ENCODE measurements at regions not wholly inside any gene's neighbourhood (a gene's known extent, or its start where the extent isn't known, plus 50 kb on each side); places are given as distances from the start of the nearest gene placed in this dataset.

GRCh38 chr18:46346896-46347630 is 242.9 kb downstream of the HAUS1 start:
- DNase-seq = no peak
- Histone ChIP-seq H3K9me3 (ENCODE audit: insufficient read depth, low read depth, low read length) (no peaks in the 10 kb centered on the region), H3K23ac (ENCODE audit: low read length) (no peak overlapping the region), H2BK12ac (ENCODE audit: low read length) (no peak overlapping the region), H4K8ac (ENCODE audit: low read depth, low read length) (no peak overlapping the region), H3K4me1 (ENCODE audit: control insufficient read depth in 1 of 2, insufficient read depth in 2 of 2, low read length in 2 of 2) (no peaks in the 10 kb centered on the region), H3K36me3 (ENCODE audit: control insufficient read depth in 1 of 2, insufficient read depth in 2 of 2, low read length in 2 of 2) (no peaks in the 10 kb centered on the region), H4K91ac (ENCODE audit: low read depth, low read length) (no peak overlapping the region), H3K79me1 (ENCODE audit: low read length) (no peaks in the 10 kb centered on the region), H3K14ac (ENCODE audit: low read length) (no peak overlapping the region), H3K27me3 (ENCODE audit: insufficient read depth, low read length) (no peaks in the 10 kb centered on the region), H3K4ac (ENCODE audit: low read depth, low read length) (no peak overlapping the region), H3K18ac (ENCODE audit: low read length) (no peak overlapping the region), H2AK5ac (ENCODE audit: low read length) (no peak overlapping the region), H2BK5ac (ENCODE audit: low read depth, low read length, poor library complexity) (no peak overlapping the region), H3K4me3 (ENCODE audit: low read depth, low read length) (no peak overlapping the region), H3K4me2 (ENCODE audit: low read length) (no peak overlapping the region), H2AFZ (ENCODE audit: insufficient read depth, low read length, poor library complexity) (no peak overlapping the region), H2BK120ac (ENCODE audit: insufficient read depth, low read length, poor library complexity) (no peak overlapping the region), H3K27ac (ENCODE audit: low read depth, low read length) (no peak overlapping the region), H3K79me2 (ENCODE audit: control insufficient read depth, insufficient read depth, low read length, poor library complexity) (no peaks in the 10 kb centered on the region), H3K9ac (ENCODE audit: low read length) (no peak overlapping the region), H4K12ac (ENCODE audit: low read depth, low read length) (no peak overlapping the region)
- WGBS (ENCODE audit: extremely low coverage, insufficient coverage, insufficient read length) = no CpG with 5 or more reads among the region's 19 CpGs

DNA sequence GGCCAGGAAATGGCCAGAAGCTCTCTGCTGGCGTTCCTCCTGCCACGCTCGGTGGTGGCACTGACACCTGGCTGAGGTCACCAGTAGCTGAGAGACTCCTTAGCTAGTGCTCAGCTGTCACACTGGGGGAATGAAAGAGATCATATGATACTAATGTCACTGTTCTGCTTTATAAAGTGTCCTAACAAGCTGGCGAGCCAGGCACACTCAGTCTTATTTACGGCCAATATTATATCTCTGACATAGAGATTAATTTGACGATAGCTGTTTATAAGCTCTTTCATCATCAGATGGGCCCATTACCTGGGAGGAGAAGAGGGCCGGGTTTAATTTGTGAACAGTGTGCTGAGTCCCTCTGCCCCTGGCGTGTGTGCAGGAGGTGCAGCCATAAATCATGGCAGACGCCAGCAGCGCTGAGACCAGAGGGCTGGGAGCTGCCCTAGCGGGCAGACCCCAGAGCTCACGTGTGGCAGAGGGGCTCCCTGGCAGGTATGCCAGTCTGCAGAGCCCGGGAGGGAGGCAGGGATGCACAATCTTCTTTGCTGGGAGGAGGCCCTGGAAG is 246.5 kb downstream of the HAUS1 start:
- no peak overlapping the region for H3K18ac ChIP-seq (ENCODE audit: low read length)
- H3K36me3 ChIP-seq (ENCODE audit: control insufficient read depth in 1 of 2, insufficient read depth in 2 of 2, low read length in 2 of 2) = no peaks in the 10 kb centered on the region
- WGBS (ENCODE audit: extremely low coverage, insufficient coverage, insufficient read length) = no CpG with 5 or more reads among the region's 13 CpGs

DNA sequence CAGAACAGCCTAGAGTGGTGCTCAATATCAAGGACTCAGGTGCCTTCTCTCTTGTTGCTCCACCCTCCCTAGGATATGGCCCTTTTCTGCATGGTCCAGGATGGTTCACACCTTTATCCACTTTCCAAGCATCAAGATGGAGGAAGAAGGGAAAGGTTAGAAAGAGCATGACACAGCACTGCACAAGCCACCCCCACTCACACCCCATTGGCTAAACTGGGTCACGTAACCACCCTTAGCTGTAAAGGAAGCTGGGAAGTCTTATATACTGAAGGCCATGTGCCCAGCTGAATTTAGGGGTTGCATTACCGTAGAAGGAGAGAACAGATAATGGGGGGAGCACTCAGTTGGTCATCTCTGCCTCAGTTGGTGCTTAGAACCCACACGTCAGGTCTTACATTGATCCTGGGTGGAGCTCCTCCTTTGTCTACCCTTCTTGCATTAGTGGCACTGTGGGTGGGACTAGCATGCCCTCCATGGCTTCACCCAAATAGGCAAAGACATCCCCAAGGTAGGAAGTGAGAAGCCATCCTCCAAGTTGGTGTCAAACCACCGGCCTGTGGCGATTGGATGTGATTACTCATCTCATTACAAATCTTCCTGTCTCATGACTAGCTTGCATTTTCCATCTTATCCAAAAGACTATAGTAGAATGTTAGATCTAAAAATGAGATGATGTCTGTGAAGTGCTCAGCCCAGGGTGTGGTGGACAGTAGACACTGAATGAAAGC is 248.5 kb downstream of the HAUS1 start:
- WGBS (ENCODE audit: extremely low coverage, insufficient coverage, insufficient read length) = no CpG with 5 or more reads among the region's 5 CpGs
- Histone ChIP-seq H3K27ac (ENCODE audit: low read depth, low read length) (no peak overlapping the region), H3K23ac (ENCODE audit: low read length) (no peak overlapping the region), H3K79me1 (ENCODE audit: low read length) (peaks cover 6% of the 10 kb centered on the region), H3K4me2 (ENCODE audit: low read length) (no peak overlapping the region), H2BK120ac (ENCODE audit: insufficient read depth, low read length, poor library complexity) (no peak overlapping the region), H2AFZ (ENCODE audit: insufficient read depth, low read length, poor library complexity) (no peak overlapping the region), H3K4me1 (ENCODE audit: control insufficient read depth in 1 of 2, insufficient read depth in 2 of 2, low read length in 2 of 2) (peaks cover 21% of the 10 kb centered on the region in 2 experiments), H4K8ac (ENCODE audit: low read depth, low read length) (no peak overlapping the region), H3K27me3 (ENCODE audit: insufficient read depth, low read length) (no peaks in the 10 kb centered on the region), H3K18ac (ENCODE audit: low read length) (no peak overlapping the region), H3K4ac (ENCODE audit: low read depth, low read length) (no peak overlapping the region), H3K14ac (ENCODE audit: low read length) (no peak overlapping the region), H3K36me3 (ENCODE audit: control insufficient read depth in 1 of 2, insufficient read depth in 2 of 2, low read length in 2 of 2) (no peaks in the 10 kb centered on the region), H2BK12ac (ENCODE audit: low read length) (no peak overlapping the region), H4K12ac (ENCODE audit: low read depth, low read length) (no peak overlapping the region), H2AK5ac (ENCODE audit: low read length) (no peak overlapping the region), H4K91ac (ENCODE audit: low read depth, low read length) (no peak overlapping the region), H3K79me2 (ENCODE audit: control insufficient read depth, insufficient read depth, low read length, poor library complexity) (no peaks in the 10 kb centered on the region), H3K4me3 (ENCODE audit: low read depth, low read length) (no peak overlapping the region), H3K9me3 (ENCODE audit: insufficient read depth, low read depth, low read length) (no peaks in the 10 kb centered on the region), H2BK5ac (ENCODE audit: low read depth, low read length, poor library complexity) (no peak overlapping the region), H3K9ac (ENCODE audit: low read length) (no peak overlapping the region)
- no peak for DNase-seq

More for the DNA sequence above, 246.5 kb downstream of the HAUS1 start:
- Histone ChIP-seq H4K91ac (ENCODE audit: low read depth, low read length) (no peak overlapping the region), H3K79me2 (ENCODE audit: control insufficient read depth, insufficient read depth, low read length, poor library complexity) (no peaks in the 10 kb centered on the region), H3K4me2 (ENCODE audit: low read length) (no peak overlapping the region), H4K8ac (ENCODE audit: low read depth, low read length) (no peak overlapping the region), H2BK120ac (ENCODE audit: insufficient read depth, low read length, poor library complexity) (no peak overlapping the region), H3K27me3 (ENCODE audit: insufficient read depth, low read length) (no peaks in the 10 kb centered on the region), H3K27ac (ENCODE audit: low read depth, low read length) (no peak overlapping the region), H3K9me3 (ENCODE audit: insufficient read depth, low read depth, low read length) (no peaks in the 10 kb centered on the region), H3K4me3 (ENCODE audit: low read depth, low read length) (no peak overlapping the region), H3K14ac (ENCODE audit: low read length) (no peak overlapping the region), H3K4me1 (ENCODE audit: control insufficient read depth in 1 of 2, insufficient read depth in 2 of 2, low read length in 2 of 2) (peaks cover 3% of the 10 kb centered on the region in 2 experiments), H3K79me1 (ENCODE audit: low read length) (no peaks in the 10 kb centered on the region), H3K4ac (ENCODE audit: low read depth, low read length) (no peak overlapping the region), H2BK12ac (ENCODE audit: low read length) (no peak overlapping the region), H3K9ac (ENCODE audit: low read length) (no peak overlapping the region), H2BK5ac (ENCODE audit: low read depth, low read length, poor library complexity) (no peak overlapping the region), H3K23ac (ENCODE audit: low read length) (no peak overlapping the region), H2AFZ (ENCODE audit: insufficient read depth, low read length, poor library complexity) (no peak overlapping the region), H4K12ac (ENCODE audit: low read depth, low read length) (no peak overlapping the region), H2AK5ac (ENCODE audit: low read length) (no peak overlapping the region)
- DNase-seq = no peak

GRCh38 chr18:46353460-46353859 is 249.3 kb downstream of the HAUS1 start:
- H3K23ac ChIP-seq (ENCODE audit: low read length) = no peak overlapping the region
- no peak overlapping the region for H4K12ac ChIP-seq (ENCODE audit: low read depth, low read length)
- no peaks in the 10 kb centered on the region for H3K27me3 ChIP-seq (ENCODE audit: insufficient read depth, low read length)
- DNase-seq = no peak
- no CpG with 5 or more reads among the region's 9 CpGs for WGBS (ENCODE audit: extremely low coverage, insufficient coverage, insufficient read length)
- no peak overlapping the region for H3K4ac ChIP-seq (ENCODE audit: low read depth, low read length)
- no peak overlapping the region for H2BK5ac ChIP-seq (ENCODE audit: low read depth, low read length, poor library complexity)
- H3K79me1 ChIP-seq (ENCODE audit: low read length) = peaks cover 6% of the 10 kb centered on the region
- H3K18ac ChIP-seq (ENCODE audit: low read length) = no peak overlapping the region
- H4K91ac ChIP-seq (ENCODE audit: low read depth, low read length) = no peak overlapping the region
- H3K4me1 ChIP-seq (ENCODE audit: control insufficient read depth in 1 of 2, insufficient read depth in 2 of 2, low read length in 2 of 2) = peaks cover 28% of the 10 kb centered on the region in 2 experiments
- no peak overlapping the region for H2BK12ac ChIP-seq (ENCODE audit: low read length)
- H2AFZ ChIP-seq (ENCODE audit: insufficient read depth, low read length, poor library complexity) = no peak overlapping the region
- H2BK120ac ChIP-seq (ENCODE audit: insufficient read depth, low read length, poor library complexity) = no peak overlapping the region
- H2AK5ac ChIP-seq (ENCODE audit: low read length) = no peak overlapping the region
- no peak overlapping the region for H3K9ac ChIP-seq (ENCODE audit: low read length)
- H3K4me2 ChIP-seq (ENCODE audit: low read length) = no peak overlapping the region
- H3K27ac ChIP-seq (ENCODE audit: low read depth, low read length) = no peak overlapping the region
- no peak overlapping the region for H3K14ac ChIP-seq (ENCODE audit: low read length)
- H3K79me2 ChIP-seq (ENCODE audit: control insufficient read depth, insufficient read depth, low read length, poor library complexity) = no peaks in the 10 kb centered on the region
- no peak overlapping the region for H3K4me3 ChIP-seq (ENCODE audit: low read depth, low read length)
- no peaks in the 10 kb centered on the region for H3K36me3 ChIP-seq (ENCODE audit: control insufficient read depth in 1 of 2, insufficient read depth in 2 of 2, low read length in 2 of 2)
- no peak overlapping the region for H4K8ac ChIP-seq (ENCODE audit: low read depth, low read length)
- H3K9me3 ChIP-seq (ENCODE audit: insufficient read depth, low read depth, low read length) = no peaks in the 10 kb centered on the region
